Keratinocyte (primary cell): ENCODE measurements at regions not wholly inside any gene's neighbourhood (a gene's known extent, or its start where the extent isn't known, plus 50 kb on each side); places are given as distances from the start of the nearest gene placed in this dataset.

Source experiments
- DNase-seq: peaks from one replicate; pipeline ENCODE4 v3.0.0-alpha.2; 2011; ENCODE audit warnings: low read depth, missing footprints, low spot score
- FAIRE-seq: peaks from 2 replicates; lab custom pipeline; 2011; peaks lifted over from hg19 to GRCh38; lab: Jason Lieb, UNC
- H2AFZ ChIP-seq: 2 replicates; pipeline ENCODE4 v1.6.0; 2012; ENCODE audit warnings: low read length, control low read depth, inconsistent platforms; ENCODE audit not compliant: control insufficient read depth
- H3K27ac ChIP-seq: 2 replicates; pipeline ENCODE4 v1.5.1; 2011; ENCODE audit warnings: low read length; ENCODE audit not compliant: control insufficient read depth, insufficient read depth
- H3K27me3 ChIP-seq: 3 replicates; pipeline ENCODE4 v1.6.0; 2011; ENCODE audit warnings: low read length; ENCODE audit not compliant: control insufficient read depth, insufficient read depth; ENCODE audit errors: extremely low read depth
- H3K36me3 ChIP-seq, 2 experiments: 2 replicates in 1 of 2; 3 replicates in 1 of 2; pipeline ENCODE4 v1.5.1; 2011; ENCODE audit warnings: low read length in 2 of 2, mild to moderate bottlenecking in 1 of 2; ENCODE audit not compliant: control insufficient read depth in 2 of 2, insufficient read depth in 2 of 2; ENCODE audit errors: extremely low read depth in 1 of 2
- H3K4me1 ChIP-seq: 3 replicates; pipeline ENCODE4 v1.5.1; 2011; ENCODE audit warnings: low read length; ENCODE audit not compliant: control insufficient read depth, insufficient read depth; ENCODE audit errors: extremely low read depth
- H3K4me2 ChIP-seq: 3 replicates; pipeline ENCODE4 v1.6.0; 2011; ENCODE audit warnings: low read depth, low read length; ENCODE audit not compliant: control insufficient read depth, insufficient read depth; ENCODE audit errors: extremely low read depth
- H3K4me3 ChIP-seq, 3 experiments: fragments of 200-600 bp in 1 of 3; sonication (generic) in 1 of 3; 2 replicates in 2 of 3; 3 replicates in 1 of 3; pipeline ENCODE4 v1.5.1; 2011 to 2016; ENCODE audit warnings: low read length in 3 of 3, mild to moderate bottlenecking in 3 of 3, control low read depth in 2 of 3, inconsistent platforms in 1 of 3, low read depth in 1 of 3, mixed read lengths in 1 of 3, mixed run types in 1 of 3, moderate library complexity in 1 of 3; ENCODE audit not compliant: control insufficient read depth in 2 of 3, insufficient read depth in 2 of 3; ENCODE audit errors: extremely low read depth in 1 of 3
- H3K79me2 ChIP-seq: 2 replicates; pipeline ENCODE4 v1.6.0; 2012; ENCODE audit warnings: low read length; ENCODE audit not compliant: control insufficient read depth, insufficient read depth
- H3K9ac ChIP-seq: 3 replicates; pipeline ENCODE4 v1.6.0; 2011; ENCODE audit warnings: low read length; ENCODE audit not compliant: control insufficient read depth, insufficient read depth; ENCODE audit errors: extremely low read depth
- H3K9me1 ChIP-seq: 3 replicates; pipeline ENCODE4 v1.6.0; 2011; ENCODE audit warnings: low read length; ENCODE audit not compliant: control insufficient read depth, insufficient read depth; ENCODE audit errors: extremely low read depth
- H3K9me3 ChIP-seq: 2 replicates; pipeline ENCODE4 v1.5.1; 2012; ENCODE audit warnings: low read depth, low read length; ENCODE audit not compliant: control insufficient read depth
- H4K20me1 ChIP-seq: 3 replicates; pipeline ENCODE4 v1.6.0; 2011; ENCODE audit warnings: low read length; ENCODE audit not compliant: control insufficient read depth, insufficient read depth; ENCODE audit errors: extremely low read depth
- EZH2 ChIP-seq: IDR thresholded peaks from one replicate; pipeline ENCODE4 v1.6.1; 2012; ENCODE audit warnings: inconsistent platforms, mild to moderate bottlenecking, low read length, moderate library complexity
- dilution Hi-C: fragments of 300-500 bp; cut with MboI; formaldehyde crosslinking; loops from one replicate; pipeline ENCODE4 v1.7.0; 2020; ENCODE audit warnings: low sequenced_read_pairs; ENCODE audit not compliant: extremely low pct_ligation_motif_present
- TF ChIP-seq, protein P1 (sequence below), 3 experiments: IDR thresholded peaks in 1 of 3; conservative IDR thresholded peaks in 1 of 3; optimal IDR thresholded peaks in 1 of 3; 2 replicates in 2 of 3; 3 replicates in 1 of 3; pipeline versions ENCODE3 to v1.5.1; 2011; ENCODE audit warnings: low read length in 3 of 3, mild to moderate bottlenecking in 3 of 3, moderate library complexity in 2 of 3, control low read depth in 1 of 3, inconsistent platforms in 1 of 3; ENCODE audit not compliant: insufficient read depth in 2 of 3; ENCODE audit errors: extremely low read depth in 1 of 3

DNA sequence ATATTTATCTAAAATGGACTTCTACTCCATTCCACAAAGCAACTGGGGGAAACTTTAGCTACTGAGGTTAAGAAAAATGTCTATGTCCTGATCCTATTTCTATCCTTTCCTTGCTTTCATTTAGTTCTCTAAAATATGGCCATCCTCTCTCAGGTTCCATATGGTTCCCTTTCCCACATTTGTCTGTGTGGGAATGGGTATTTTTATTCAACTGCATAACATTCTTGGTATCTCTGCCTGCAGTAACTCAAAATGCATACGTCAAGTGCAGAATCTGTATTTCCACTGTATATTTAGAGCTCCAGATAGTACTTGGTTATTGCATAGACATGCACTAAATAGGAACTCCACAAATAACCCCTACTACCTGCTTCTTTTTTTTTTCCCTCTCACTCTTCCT lies 130.6 kb upstream of the BTG1 start:
- no peak for FAIRE-seq
- TF ChIP-seq, protein P1, sequence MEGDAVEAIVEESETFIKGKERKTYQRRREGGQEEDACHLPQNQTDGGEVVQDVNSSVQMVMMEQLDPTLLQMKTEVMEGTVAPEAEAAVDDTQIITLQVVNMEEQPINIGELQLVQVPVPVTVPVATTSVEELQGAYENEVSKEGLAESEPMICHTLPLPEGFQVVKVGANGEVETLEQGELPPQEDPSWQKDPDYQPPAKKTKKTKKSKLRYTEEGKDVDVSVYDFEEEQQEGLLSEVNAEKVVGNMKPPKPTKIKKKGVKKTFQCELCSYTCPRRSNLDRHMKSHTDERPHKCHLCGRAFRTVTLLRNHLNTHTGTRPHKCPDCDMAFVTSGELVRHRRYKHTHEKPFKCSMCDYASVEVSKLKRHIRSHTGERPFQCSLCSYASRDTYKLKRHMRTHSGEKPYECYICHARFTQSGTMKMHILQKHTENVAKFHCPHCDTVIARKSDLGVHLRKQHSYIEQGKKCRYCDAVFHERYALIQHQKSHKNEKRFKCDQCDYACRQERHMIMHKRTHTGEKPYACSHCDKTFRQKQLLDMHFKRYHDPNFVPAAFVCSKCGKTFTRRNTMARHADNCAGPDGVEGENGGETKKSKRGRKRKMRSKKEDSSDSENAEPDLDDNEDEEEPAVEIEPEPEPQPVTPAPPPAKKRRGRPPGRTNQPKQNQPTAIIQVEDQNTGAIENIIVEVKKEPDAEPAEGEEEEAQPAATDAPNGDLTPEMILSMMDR (optimal IDR thresholded peaks at IDR 0.05 in 1 of 3, IDR thresholded peaks at IDR 0.05 in 1 of 3, conservative IDR thresholded peaks at IDR 0.05 in 1 of 3; ENCODE audit: extremely low read depth in 1 of 3, insufficient read depth in 2 of 3, low read length in 3 of 3) = no peak
- TF ChIP-seq EZH2 = no peak
- Histone ChIP-seq H3K27ac (no peak overlapping the region), H3K9me3 (no peaks in the 10 kb centered on the region), H3K79me2 (no peaks in the 10 kb centered on the region), H2AFZ (no peak overlapping the region), H4K20me1 (no peaks in the 10 kb centered on the region), H3K4me3 (no peak overlapping the region), H3K4me1 (peaks cover 19% of the 10 kb centered on the region), H3K27me3 (no peaks in the 10 kb centered on the region), H3K9me1 (no peaks in the 10 kb centered on the region), H3K36me3 (no peaks in the 10 kb centered on the region), H3K4me2 (no peak overlapping the region), H3K9ac (no peak overlapping the region)
- no peak for DNase-seq
- dilution Hi-C loops = no loop called here

DNA sequence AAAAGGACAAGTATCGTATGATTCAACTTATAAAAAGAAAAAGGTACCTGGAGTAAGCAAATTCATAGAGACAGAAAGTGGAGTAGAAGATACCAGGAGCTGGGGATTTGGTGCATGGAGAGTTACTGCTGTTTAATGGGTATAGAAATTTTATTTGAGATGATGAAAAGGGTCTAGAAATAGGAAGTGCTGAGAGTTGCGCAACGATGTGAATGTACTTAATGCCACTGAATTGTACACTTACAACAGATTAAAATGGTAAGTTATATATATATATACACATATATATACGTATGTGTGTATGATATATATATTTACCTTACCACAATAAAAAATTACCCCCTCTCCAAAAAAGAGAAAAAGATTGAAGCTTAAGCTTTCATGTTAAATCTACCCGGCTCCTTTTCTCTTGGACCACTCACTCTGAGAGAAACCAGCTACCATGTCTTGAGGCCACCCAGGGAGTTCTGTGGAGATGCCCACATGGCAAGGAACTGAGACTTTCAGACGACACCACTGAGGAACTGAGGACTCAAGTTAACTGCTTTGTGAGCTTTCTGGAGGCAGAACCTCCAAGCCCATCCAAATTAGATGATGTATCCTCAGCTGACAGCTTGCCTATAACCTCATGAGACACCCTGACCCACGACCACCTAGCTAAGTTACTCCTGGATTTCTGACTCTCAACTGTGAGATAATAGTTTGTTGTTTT lies 130.0 kb upstream of the BTG1 start:
- no peak for FAIRE-seq
- TF ChIP-seq EZH2 = no peak
- TF ChIP-seq, protein P1 (optimal IDR thresholded peaks at IDR 0.05 in 1 of 3, IDR thresholded peaks at IDR 0.05 in 1 of 3, conservative IDR thresholded peaks at IDR 0.05 in 1 of 3; ENCODE audit: extremely low read depth in 1 of 3, insufficient read depth in 2 of 3, low read length in 3 of 3) = no peak

More for the DNA sequence above, 130.0 kb upstream of the BTG1 start:
- H3K4me1 ChIP-seq = peaks cover 24% of the 10 kb centered on the region
- no peak overlapping the region for H3K9ac ChIP-seq
- H3K36me3 ChIP-seq = no peaks in the 10 kb centered on the region
- no peak overlapping the region for H2AFZ ChIP-seq
- no peak overlapping the region for H3K4me2 ChIP-seq
- H3K27ac ChIP-seq = no peak overlapping the region
- no peaks in the 10 kb centered on the region for H3K79me2 ChIP-seq
- H3K4me3 ChIP-seq = no peak overlapping the region
- DNase-seq = no peak
- H3K27me3 ChIP-seq = no peaks in the 10 kb centered on the region
- H3K9me1 ChIP-seq = no peaks in the 10 kb centered on the region
- dilution Hi-C loops = no loop called here
- no peaks in the 10 kb centered on the region for H4K20me1 ChIP-seq
- no peaks in the 10 kb centered on the region for H3K9me3 ChIP-seq
